IMR-90 (cell line): ENCODE measurements at regions not wholly inside any gene's neighbourhood (a gene's known extent, or its start where the extent isn't known, plus 50 kb on each side); places are given as distances from the start of the nearest gene placed in this dataset.

Experiments used
- ELK1 ChIP-seq: fragments of 150-350 bp; IDR thresholded peaks from 2 replicates; pipeline ENCODE4 v1.6.1; 2016; ENCODE audit warnings: low read depth, mild to moderate bottlenecking, low read length, moderate library complexity, borderline replicate concordance
- USF2 ChIP-seq: fragments of 150-350 bp; IDR thresholded peaks from 2 replicates; pipeline ENCODE4 v1.6.1; 2017; ENCODE audit warnings: mild to moderate bottlenecking, antibody characterized with exemption, low read length, low read depth

DNA sequence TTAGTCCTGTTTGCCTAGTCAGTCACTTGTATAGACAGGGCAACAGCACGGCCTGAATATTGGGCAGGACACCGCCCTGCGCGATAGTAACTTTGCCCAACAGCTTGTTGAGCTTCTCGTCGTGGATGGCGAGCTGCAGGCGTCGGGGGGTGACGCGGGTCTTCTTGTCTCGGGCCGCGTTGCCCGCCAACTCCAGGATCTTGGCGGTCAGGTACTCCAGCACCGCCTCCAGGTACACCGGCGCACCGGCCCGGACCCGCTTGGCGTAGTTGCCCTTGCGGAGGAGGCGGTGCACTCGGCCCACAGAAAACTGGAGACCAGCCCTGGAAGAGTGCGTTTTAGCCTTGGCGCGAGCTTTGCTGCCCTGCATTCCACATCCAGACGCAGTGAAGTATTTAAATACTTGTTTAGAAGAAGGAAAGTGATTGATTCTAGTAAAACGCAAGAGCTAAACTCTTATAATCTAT is 92.8 kb upstream of the BTN3A2 start (continued):
- TF ChIP-seq USF2, result no peak
- TF ChIP-seq ELK1, result no peak
